CD4-positive, alpha-beta T cell treated with Interleukin-17A for 1 hour (primary cell): ENCODE measurements at regions not wholly inside any gene's neighbourhood (a gene's known extent, or its start where the extent isn't known, plus 50 kb on each side); places are given as distances from the start of the nearest gene placed in this dataset.

ENCODE experiments used
- DNase-seq: peaks from one replicate; pipeline ENCODE4 v3.0.0-alpha.2; 2020

- DNase-seq: no peak
Observed at GRCh38 chr7:138258197-138258559, 181.9 kb downstream of the AKR1D1 start.

GRCh38 chr7:138259675-138260074 lies 183.4 kb downstream of the AKR1D1 start:
- DNase-seq: no peak

- DNase-seq: no peak
Observed at GRCh38 chr7:138267934-138268333, 191.7 kb downstream of the AKR1D1 start.

- DNase-seq: no peak
Observed at GRCh38 chr7:138276891-138277290, 183.2 kb upstream of the TRIM24 start.

GRCh38 chr7:138278601-138279000 lies 181.5 kb upstream of the TRIM24 start:
- DNase-seq: no peak

GRCh38 chr7:138282997-138283396 lies 177.1 kb upstream of the TRIM24 start:
- no peak for DNase-seq

GRCh38 chr7:138285129-138285528 lies 174.9 kb upstream of the TRIM24 start:
- no peak for DNase-seq

GRCh38 chr7:138286846-138287245 lies 173.2 kb upstream of the TRIM24 start:
- DNase-seq: no peak

GRCh38 chr7:138287549-138287948 lies 172.5 kb upstream of the TRIM24 start:
- DNase-seq: no peak

GRCh38 chr7:138289082-138289481 lies 171.0 kb upstream of the TRIM24 start:
- no peak for DNase-seq

- no peak for DNase-seq
Observed at GRCh38 chr7:138289864-138290263, 170.2 kb upstream of the TRIM24 start.

GRCh38 chr7:138292951-138293350 lies 167.1 kb upstream of the TRIM24 start:
- DNase-seq: no peak

GRCh38 chr7:138295049-138295637 lies 164.9 kb upstream of the TRIM24 start:
- no peak for DNase-seq

GRCh38 chr7:138297526-138297925 lies 162.5 kb upstream of the TRIM24 start:
- DNase-seq: no peak

GRCh38 chr7:138299066-138299465 lies 161.0 kb upstream of the TRIM24 start:
- DNase-seq: no peak

GRCh38 chr7:138303230-138304070 lies 156.6 kb upstream of the TRIM24 start:
- no peak for DNase-seq

- no peak for DNase-seq
Observed at GRCh38 chr7:138304071-138304320, 156.1 kb upstream of the TRIM24 start.

GRCh38 chr7:138307633-138308032 lies 152.4 kb upstream of the TRIM24 start:
- DNase-seq: no peak

GRCh38 chr7:138308136-138308535 lies 151.9 kb upstream of the TRIM24 start:
- no peak for DNase-seq

- no peak for DNase-seq
Observed at GRCh38 chr7:138309186-138309585, 150.9 kb upstream of the TRIM24 start.

GRCh38 chr7:138313829-138314178 lies 146.3 kb upstream of the TRIM24 start:
- DNase-seq: no peak

GRCh38 chr7:138316421-138317043 lies 143.5 kb upstream of the TRIM24 start:
- DNase-seq: no peak

- no peak for DNase-seq
Observed at GRCh38 chr7:138317044-138317596, 142.9 kb upstream of the TRIM24 start.

GRCh38 chr7:138324941-138325340 lies 135.1 kb upstream of the TRIM24 start:
- no peak for DNase-seq
